Dermis microvascular lymphatic vessel endothelial cell (primary cell): ENCODE measurements at regions not wholly inside any gene's neighbourhood (a gene's known extent, or its start where the extent isn't known, plus 50 kb on each side); places are given as distances from the start of the nearest gene placed in this dataset.

Source experiments
- DNase-seq, 2 donors: peaks; one replicate each; pipeline versions ENCODE4 v3.0.0 to v3.0.0-alpha.2; 2010; ENCODE audit warnings: low read depth in 2 of 2

DNA sequence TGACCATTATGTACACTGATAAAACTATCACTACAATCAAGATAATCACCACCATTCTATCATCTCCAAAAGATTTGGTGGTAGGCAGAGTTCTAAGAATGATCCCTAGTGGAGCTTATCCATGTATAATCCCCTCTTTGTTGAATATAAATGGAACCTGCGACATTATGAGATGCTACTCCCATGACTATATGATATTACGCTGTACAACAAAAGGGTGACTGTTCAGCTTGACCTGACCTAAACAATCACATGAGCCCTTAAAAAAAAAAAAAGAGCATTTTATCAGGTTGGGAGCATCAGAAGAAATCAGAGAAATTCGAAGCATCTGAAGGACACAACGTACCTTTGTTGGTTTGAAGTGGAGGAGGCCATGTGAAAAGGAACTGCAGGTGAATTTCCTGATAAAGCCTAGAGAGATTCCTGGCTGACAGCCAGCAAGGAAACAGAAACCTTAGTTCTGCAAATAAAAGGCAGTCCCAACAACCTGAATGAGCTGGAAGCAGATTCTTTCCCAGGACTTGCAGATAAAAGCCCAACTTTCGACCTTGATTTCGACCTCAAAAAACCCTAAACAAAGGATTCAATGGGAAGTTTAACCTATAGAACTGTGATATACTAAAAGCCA lies 270.7 kb downstream of the ADRA2A start:
- DNase-seq = no peak

DNA sequence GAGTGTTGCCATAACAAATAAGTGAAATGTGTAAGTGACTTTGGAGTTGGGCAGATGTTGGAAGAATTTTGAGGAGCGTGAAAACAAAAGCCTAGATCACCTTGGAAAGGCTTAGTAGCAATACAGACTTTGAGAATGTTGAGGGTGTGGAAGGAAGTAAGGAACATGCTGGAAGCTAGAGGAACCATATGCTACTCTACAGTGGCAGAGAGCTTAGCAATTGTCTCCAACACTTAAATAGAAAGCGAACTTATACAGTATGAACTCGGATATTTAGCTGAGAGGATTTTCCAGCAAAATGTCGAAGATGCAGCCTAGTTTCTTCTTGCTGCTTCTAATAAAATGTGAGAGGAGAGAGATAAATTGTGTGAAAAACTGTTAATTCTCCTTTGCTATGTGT lies 271.2 kb downstream of the ADRA2A start:
- DNase-seq = no peak

GRCh38 chr10:111354859-111355258 lies 278.0 kb downstream of the ADRA2A start:
- no peak for DNase-seq

- DNase-seq = no peak
Measured at GRCh38 chr10:111356571-111356970, 279.7 kb downstream of the ADRA2A start.

- no peak for DNase-seq
Measured at GRCh38 chr10:111357859-111358258, 281.0 kb downstream of the ADRA2A start.

- DNase-seq = no peak
Measured at GRCh38 chr10:111360260-111360925, 283.6 kb downstream of the ADRA2A start.

DNA sequence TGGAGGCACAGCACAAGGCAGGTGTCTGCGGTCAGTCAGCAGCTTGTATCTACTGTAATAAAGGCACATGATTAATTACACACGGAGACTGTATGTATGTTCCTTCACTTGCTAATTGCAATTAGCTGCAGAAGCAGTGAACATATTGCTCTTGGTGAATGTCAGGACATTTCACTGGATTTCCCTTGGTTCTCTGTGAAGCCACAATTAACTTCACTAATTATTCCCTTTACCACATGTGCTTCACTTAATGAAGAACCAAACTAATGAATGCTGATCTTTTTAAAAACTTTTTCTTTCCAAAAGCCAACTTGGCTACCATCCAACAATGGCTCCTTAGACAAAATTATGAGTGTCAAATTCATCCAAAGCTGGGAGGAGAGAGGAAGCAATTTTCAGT lies 290.7 kb downstream of the ADRA2A start:
- no peak for DNase-seq

GRCh38 chr10:111370101-111370500 lies 293.3 kb downstream of the ADRA2A start:
- DNase-seq = no peak

DNA sequence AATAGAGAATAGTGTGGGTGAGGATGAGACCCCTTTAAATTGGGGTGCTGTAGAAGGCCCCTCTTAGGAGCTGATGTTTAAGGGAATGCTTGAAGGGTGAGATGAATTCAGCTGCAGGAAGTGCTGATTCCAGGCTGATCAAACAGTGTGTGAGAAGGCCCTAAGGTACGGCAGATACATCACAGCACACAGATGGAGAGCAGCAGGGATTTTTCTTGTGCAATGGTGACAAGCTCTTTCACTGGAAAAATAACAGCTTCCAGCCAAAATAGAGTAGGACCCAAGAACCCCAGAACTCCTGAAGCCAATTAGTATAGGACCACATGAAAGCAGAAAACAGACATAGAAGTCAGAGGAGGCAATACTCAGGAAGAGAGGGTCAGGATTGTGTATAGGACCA lies 296.9 kb downstream of the ADRA2A start:
- no peak for DNase-seq

- no peak for DNase-seq
Measured at GRCh38 chr10:111379534-111380187, 302.8 kb downstream of the ADRA2A start.

DNA sequence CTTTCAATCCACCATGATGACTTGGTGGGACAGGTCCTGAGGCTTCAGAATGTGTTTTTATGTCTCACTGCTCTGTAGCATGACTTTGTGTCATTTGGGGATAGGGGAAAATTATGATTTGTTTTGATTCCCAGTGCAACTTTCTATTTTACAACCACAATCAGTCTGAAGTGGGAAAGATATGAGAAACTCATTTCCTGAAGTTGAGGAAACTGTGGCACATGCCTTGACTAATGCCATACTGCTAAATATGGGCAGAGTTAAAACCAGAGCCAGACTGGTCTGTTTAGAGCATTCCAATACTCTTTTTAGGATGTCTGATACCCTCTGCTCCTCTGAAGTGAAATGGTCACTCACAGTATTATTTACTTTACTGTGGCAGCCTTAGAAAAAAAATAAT lies 307.7 kb downstream of the ADRA2A start:
- no peak for DNase-seq

DNA sequence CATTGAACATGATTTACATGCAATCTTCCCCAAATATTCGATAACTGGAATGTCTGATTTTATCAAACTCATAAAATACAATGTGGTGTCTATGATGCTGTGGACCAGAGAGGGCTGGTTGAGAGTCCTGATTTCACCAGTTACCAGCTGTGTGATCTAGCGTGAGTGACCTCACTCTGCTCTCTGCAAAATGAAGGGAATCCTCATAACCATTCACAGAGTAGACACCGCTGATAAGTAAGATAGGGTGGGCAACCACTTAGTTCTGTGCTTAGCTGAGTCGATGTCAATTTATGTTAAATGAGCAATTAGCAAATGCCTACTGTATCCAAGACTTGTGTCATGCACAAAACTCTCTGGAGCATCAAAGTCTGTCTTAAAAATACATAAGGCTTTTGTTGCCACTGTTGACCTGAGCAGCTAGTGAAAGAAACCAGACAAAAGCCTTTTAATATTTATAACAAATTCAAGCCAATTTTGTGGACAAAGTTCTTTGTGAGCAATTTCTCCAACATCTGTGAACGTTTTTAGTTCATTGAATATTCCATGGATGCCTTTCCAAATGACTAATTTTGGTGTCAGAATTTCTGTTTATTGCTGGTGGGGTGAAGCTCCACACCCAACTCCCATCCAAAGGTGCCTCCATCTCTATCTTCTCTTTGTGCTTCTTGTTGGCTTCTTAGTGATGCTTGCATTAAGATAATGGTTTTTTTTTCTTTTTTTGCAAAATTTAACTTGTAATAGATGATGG lies 314.2 kb downstream of the ADRA2A start:
- no peak for DNase-seq

DNA sequence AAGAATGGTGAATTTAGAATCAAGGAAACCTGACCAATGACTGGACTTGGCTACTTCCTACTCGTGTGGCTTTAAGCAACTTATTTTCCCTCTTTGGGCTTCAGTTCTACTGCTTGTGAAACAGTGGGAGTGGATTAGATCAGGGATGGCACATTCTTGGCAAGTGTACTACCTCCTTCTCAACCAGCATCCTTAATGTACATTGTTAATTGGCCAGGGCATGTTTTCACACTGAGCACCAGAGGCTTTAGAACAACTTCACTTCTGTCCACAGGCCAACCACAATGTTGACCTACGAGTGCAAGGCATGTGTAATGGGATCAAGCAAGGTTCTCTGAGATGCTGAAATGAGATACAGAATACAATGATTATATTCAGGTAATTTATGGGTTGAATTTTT lies 315.3 kb downstream of the ADRA2A start:
- no peak for DNase-seq

DNA sequence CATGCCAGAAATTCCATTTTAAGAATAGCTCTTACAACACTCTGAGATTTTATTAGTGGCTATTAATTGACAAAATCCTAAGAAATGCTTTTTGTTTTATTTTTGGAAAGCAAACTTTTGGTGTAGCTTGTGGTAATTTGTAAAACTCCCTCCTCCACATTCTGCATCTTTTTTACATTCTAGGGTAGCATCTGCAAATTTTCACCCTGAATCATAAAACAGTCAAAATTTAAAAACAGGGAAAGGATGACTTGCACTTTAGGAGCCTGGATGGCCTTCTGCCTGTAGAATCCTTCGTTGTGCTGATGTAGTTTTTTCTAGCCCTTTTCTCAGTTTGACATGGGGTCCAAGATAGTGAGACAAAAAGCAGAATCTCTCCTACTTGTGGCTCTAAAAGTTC lies 316.1 kb downstream of the ADRA2A start:
- DNase-seq = no peak

DNA sequence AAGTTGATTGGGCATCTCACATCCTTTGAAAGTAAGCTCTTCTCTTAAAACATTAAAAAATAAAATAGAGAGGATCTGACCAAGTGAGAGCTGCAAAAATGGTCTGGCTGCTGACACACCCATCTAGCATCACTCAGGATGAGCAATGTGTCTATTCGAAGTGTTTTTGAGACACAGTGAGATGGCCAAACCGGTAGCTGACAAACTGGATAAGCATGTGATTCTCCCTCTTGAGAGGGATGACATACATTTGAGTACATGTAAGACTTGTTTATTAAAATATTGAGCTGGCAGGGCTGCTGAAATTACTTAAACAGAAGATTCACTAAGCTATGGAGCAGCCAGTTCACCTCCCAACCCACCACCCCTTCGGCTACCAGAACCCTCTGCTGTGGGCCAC lies 333.9 kb downstream of the ADRA2A start:
- DNase-seq = no peak

GRCh38 chr10:111425459-111425858 lies 348.6 kb downstream of the ADRA2A start:
- no peak for DNase-seq

- no peak for DNase-seq
Measured at GRCh38 chr10:111429288-111430028, 352.6 kb downstream of the ADRA2A start.

- no peak for DNase-seq
Measured at GRCh38 chr10:111430070-111430469, 353.2 kb downstream of the ADRA2A start.

DNA sequence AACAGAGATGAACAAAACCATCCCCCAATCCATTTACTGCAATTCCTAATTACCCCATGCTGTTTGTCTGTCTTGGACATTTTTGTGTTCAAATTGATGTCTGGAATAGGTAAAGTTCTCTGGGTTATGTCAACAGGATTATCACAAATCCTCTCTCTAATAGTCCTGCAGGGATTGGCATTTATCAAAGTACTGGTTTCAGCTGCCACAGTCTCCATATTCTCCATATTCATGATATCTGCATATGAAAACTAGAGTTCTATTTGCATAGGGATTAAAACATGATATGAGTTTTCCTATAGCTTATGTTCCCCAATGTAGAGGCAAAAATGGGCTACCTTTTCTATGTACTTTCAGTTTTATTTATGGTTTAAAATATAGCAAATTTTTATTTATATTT lies 355.8 kb downstream of the ADRA2A start:
- no peak for DNase-seq

- DNase-seq = no peak
Measured at GRCh38 chr10:111435871-111436270, 359.0 kb downstream of the ADRA2A start.

GRCh38 chr10:111439034-111439842 lies 362.4 kb downstream of the ADRA2A start:
- DNase-seq = no peak
